ENCODE measurements at regions not wholly inside any gene's neighbourhood (a gene's known extent, or its start where the extent isn't known, plus 50 kb on each side); places are given as distances from the start of the nearest gene placed in this dataset.

DNA sequence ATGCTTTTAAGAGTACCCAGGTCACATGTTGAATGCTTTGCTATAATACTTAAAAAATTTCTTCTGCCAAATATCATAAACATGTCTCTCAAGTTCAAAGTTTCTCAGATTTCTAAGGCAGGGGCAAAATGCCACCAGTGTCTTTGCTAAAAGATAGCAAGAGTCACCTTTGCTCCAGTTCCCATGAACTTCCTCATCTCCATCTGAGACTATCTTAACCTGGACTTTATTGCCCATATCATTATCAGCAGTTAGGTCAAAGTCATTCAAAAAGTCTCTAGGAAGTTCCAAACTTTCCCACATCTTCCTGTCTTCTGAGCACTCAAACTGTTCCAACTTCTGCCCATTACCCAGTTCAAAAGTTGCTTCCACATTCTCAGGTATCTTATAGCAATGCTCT, 307.6 kb upstream of the TNC start:
- TF ChIP-seq GATA2 (IDR thresholded peaks at IDR 0.05; ENCODE audit: low read depth, low read length) (no peak), GATA3 (IDR thresholded peaks at IDR 0.05; ENCODE audit: low read depth, low read length) (no peak)

All from SH-SY5Y (cell line).